Stimulated activated CD4-positive, alpha-beta T cell treated with anti-CD3 and anti-CD28 coated beads, Interleukin-12 subunit alpha, Interleukin-12 subunit beta, amount 100 ng/mL, for 48 hours (primary cell): ENCODE measurements at regions not wholly inside any gene's neighbourhood (a gene's known extent, or its start where the extent isn't known, plus 50 kb on each side); places are given as distances from the start of the nearest gene placed in this dataset.
"Not testable (repeated sequence)": the region's sequence is repeated elsewhere in the genome, so short reads cannot be mapped to it uniquely, and the experiment has no call there.

Experiments
- DNase-seq, 3 donors: peaks; one replicate each; pipeline ENCODE4 v3.0.0-alpha.2; 2020; ENCODE audit warnings: low read depth in 2 of 3, low spot score in 1 of 3

GRCh38 chr11:29629286-29629685, 387.5 kb downstream of the KCNA4 start:
- DNase-seq = no peak

DNA sequence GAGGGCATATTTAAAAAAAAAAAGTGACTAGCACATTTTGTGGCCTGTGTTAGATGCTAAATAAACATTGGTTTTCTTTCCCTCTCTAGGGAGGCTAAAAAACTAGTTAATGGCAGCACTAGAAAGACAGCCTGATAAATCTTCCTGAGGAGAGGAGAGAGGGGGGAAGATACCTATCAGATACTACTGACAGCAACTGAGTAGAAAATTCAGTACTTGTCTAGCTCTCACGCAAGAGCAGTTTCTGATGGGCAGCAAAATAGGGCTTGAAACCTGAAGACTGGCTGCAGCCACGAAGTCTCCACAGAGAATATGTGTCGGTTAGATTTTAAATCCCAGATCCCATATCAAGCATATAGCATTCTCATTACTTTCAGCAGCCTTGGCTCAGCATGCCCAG, 388.2 kb downstream of the KCNA4 start:
- DNase-seq = no peak

DNA sequence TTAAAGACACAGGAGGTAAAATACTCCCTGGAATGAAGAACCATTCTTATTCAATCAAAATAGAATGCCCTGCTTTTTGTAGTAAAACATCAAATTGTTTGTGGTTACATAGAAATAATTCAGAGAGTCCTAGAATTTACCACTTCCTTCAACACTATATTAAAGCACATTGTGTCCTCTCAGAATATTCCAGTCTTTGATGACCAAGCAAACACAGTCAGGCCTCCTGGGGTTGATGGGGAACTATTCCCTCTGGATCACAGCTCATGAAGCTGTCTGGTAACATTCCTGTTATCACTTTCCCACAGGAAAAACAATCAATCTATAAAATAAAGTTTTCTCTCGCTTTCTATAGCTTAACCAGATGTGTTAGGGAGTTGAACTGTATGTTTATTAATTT, 389.3 kb downstream of the KCNA4 start:
- no peak for DNase-seq

GRCh38 chr11:29623144-29623722, 393.6 kb downstream of the KCNA4 start:
- no peak for DNase-seq

DNA sequence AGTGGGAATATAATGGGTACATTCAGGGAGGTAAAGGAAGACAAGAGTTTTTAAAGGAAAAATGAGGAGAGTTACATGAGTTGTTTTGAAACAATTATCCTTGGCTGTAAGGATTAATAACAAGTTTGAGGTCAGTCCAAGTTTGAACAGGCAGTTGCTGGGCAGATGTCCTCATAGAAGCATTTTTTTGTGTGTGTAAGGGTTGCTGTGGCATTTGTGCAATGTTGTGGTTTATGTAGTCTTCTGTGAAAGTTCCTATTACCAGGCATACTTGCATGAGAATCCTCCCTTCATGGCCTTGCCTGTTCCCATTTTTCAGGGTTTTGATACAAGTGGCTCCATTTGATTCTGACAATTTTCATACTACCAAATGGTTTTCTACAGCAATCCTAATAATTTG, 400.2 kb downstream of the KCNA4 start:
- no peak for DNase-seq

DNA sequence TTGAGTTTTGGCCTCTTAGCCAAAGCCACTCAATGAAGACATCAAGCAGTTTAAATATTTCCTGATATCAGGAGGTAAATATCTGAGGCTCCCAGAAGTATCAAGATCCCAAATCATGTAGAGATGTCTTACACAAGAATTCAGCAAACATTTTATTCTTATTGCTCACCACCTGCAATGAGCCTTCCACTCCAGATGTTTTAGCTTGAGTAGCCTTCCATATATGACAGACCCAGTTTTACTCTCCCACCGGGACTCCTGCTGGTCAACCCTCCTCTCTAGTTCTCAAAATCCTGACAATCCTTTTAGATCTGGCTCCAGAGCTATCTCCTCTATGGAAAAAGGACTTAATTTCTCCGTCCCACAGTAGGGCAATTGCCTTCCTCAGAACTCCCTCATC, 404.4 kb downstream of the KCNA4 start:
- no peak for DNase-seq

GRCh38 chr11:29606330-29607031, 410.3 kb downstream of the KCNA4 start:
- no peak for DNase-seq

DNA sequence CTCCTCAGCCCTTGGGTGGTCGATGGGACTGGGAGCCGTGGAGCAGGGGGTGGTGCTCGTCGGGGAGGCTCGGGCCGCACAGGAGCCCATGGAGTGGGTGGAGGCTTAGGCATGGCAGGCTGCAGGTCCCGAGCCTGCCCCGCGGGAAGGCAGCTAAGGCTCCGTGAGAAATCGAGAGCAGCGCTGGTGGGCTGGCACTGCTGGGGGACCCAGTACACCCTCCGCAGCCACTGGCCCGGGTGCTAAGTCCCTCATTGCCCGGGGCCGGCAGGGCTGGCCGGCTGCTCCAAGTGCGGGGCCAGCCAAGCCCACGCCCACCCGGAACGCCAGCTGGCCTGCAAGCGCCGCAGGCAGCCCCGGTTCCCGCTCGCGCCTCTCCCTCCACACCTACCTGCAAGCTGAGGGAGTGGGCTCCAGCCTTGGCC, 416.7 kb downstream of the KCNA4 start:
- not testable (repeated sequence) for DNase-seq

- no peak for DNase-seq
Measured at GRCh38 chr11:29584342-29584741, 432.5 kb downstream of the KCNA4 start.

- DNase-seq = no peak
Measured at GRCh38 chr11:29578806-29579205, 438.0 kb downstream of the KCNA4 start.

DNA sequence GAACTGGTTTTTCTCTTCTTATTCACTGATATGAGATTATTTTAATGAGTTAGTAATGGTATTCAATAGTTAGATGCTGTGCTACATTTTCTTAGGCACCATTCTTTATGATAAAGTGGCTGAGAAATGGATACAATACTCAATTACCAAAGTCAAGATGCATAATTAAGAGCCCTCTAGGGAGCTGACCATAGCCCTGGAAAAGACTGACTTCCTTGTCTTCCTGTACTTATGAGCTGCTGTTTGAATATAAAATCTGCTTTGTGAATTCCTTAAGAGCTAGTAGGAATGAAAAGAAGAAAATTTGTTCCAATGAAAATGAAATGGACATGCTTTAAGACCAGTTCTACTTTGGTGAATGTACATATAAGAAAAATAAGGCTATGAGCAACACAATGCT, 452.3 kb downstream of the KCNA4 start:
- no peak for DNase-seq

GRCh38 chr11:29562183-29562582, 454.6 kb downstream of the KCNA4 start:
- DNase-seq = no peak

- no peak for DNase-seq
Measured at GRCh38 chr11:29553990-29554389, 462.8 kb downstream of the KCNA4 start.

- no peak for DNase-seq
Measured at GRCh38 chr11:29538339-29539036, 478.3 kb downstream of the KCNA4 start.

DNA sequence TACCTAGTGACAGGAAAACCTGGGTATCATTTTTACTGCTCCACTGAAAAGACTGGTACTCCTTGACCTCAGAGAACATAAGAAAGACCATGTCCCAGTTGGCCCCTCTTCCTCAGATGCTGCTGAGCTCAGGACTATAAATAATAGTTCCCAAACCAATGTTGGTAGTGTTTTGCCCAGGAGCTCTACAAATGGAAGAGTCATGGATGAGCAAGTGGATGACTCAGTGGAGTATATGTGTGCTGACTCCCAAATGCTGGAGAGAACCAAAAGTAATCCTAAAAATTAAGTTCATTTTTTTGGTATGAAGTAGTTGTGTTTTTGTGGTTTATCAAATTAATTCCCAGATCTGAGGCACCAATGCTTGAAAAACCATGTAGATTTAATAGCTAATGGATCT, 482.0 kb downstream of the KCNA4 start:
- DNase-seq = no peak

- no peak for DNase-seq
Measured at GRCh38 chr11:29530961-29531360, 485.9 kb downstream of the KCNA4 start.

DNA sequence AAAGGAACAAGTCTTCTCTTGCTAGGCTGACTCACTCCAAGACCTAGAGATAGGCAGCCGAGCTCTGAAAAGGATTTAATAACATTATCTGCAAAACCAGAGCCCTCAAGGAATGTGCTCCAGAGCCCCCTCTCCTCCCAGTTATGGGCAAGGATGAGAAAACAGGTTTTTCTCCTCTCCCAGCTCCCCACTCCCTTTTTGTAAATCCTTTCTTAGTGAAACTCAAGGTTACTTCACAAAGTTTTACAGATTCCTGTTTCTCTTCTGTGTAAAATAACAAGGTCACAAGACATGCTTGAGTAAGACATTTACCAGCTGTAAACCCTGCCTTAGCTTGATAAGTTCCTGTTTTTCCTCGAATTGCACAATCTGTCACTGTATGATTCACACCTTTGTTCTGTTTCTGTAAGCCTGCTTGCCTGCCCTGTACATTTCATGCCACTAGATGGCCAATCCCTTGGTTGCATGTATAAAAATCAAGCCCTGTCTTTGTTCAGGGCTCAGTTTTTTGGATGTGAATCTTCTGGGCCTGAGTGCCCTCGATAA, 489.4 kb downstream of the KCNA4 start:
- no peak for DNase-seq

DNA sequence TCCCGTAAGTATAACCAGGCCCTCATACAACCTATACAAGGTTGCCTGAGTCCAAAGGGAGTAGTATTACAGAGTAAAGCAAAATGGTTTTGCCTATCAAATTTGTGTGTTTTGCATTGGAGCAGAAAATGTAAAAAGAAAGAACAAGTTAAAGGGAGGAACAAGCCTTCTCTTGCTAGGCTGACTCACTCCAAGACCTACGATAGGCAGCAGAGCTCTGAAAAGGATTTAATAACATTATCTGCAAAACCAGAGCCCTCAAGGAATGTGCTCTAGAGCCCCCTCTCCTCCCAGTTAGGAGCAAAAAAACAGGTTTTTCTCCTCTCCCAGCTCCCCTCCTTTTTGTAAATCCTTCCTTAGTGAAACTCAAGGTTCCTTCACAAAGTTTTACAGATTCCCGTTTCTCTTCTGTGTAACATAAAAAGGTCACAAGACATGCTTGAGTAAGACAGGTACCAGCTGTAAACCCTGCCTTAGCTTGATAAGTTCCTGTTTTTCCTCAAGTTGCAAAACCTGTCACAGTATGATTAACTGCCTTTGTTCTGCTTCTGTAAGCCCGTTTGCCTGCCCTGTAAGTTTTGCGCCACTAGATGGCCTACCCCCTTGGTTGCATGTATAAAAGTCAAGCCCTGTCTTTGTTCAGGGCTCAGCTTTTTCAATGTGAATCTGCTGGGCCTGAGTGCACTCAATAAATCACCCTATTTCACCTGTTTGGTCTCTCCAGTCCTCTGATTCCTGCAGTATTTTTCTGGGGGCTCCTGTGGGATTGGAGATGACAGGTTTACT, 498.2 kb downstream of the KCNA4 start:
- no peak for DNase-seq

- DNase-seq = no peak
Measured at GRCh38 chr11:29511394-29511793, 505.4 kb downstream of the KCNA4 start.

DNA sequence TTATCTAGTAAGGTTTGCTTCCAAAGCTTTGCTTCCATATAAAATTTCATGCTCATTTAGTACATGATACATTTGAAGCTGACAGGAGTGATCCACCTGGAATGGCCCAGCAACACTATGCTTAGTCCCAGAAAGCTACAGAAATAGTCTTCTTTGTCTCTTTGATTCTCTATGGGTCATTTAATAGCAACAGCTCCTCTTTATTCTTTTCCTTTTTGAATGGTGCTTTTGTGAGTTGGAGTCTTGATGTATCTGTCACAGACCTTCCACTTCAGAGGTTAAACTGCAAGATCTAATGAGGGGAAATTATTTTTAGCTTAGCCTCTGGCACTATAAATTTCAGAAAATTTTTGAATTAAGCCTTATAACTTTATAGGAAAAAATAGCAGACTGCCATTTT, 509.5 kb downstream of the KCNA4 start:
- no peak for DNase-seq

GRCh38 chr11:29495676-29496075, 521.2 kb downstream of the KCNA4 start:
- no peak for DNase-seq
